ENCODE measurements at regions not wholly inside any gene's neighbourhood (a gene's known extent, or its start where the extent isn't known, plus 50 kb on each side); places are given as distances from the start of the nearest gene placed in this dataset.

GRCh38 chr4:74623041-74623440, 171.3 kb downstream of the BTC start (continued):
- TF ChIP-seq CTCF (CRISPR knock-in tag; IDR thresholded peaks at IDR 0.05) = peak; percentile 71

- DNase-seq (ENCODE audit: low spot score) (peak; percentile 85), FAIRE-seq (no peak), ATAC-seq (peak; percentile 86)
- H3K9ac ChIP-seq (ENCODE audit: insufficient read depth, low read depth, low read length) = peak overlapping the region; percentile 59; the same call in 1 of the 2 replicates
- 35% methylated on average over 5 of the region's 5 CpGs for WGBS (ENCODE audit: low lambda C conversion rate)
- H3K27ac ChIP-seq (ENCODE audit: extremely low read length, insufficient read depth, low read length) = peak overlapping the region; percentile 73
- H2AFZ ChIP-seq (ENCODE audit: low read length) = no peak overlapping the region
- H3K79me2 ChIP-seq (ENCODE audit: insufficient read depth, low read length) = no peaks in the 10 kb centered on the region
- no peak overlapping the region for H3K4me3 ChIP-seq (replicated peaks in 1 of 3; ENCODE audit: insufficient read depth in 1 of 3, low read depth in 2 of 3, low read length in 3 of 3)
- ChIA-PET CTCF (ENCODE audit: low intra/inter-chr PET ratio, low total read pairs) (interaction anchor here (1.9 kb wide), 1 partner anchor 248 kb away, joined by 10 read pairs; no protein-coding TSS in a partner anchor), POLR2A (interaction anchor here (4.9 kb wide), 1 partner anchor 30 kb away, joined by 38 read pairs; no protein-coding TSS in a partner anchor)
- in situ Hi-C loops (cut with HindIII; ENCODE audit: extremely low pct_ligation_motif_present, low pct_unique_long_range_greater_than_20kb) (no loop called here), intact Hi-C loops (cut with micrococcal nuclease; ENCODE audit: unreplicated experiment) (loop anchor here (1.0 kb wide), 1 partner anchor 36 kb away; no protein-coding TSS in a partner anchor)
- H4K20me1 ChIP-seq (ENCODE audit: insufficient read depth, low read length) = no peaks in the 10 kb centered on the region
- H3K4me1 ChIP-seq (ENCODE audit: insufficient read depth, low read length) = peaks cover 54% of the 10 kb centered on the region
- no peaks in the 10 kb centered on the region for H3K36me3 ChIP-seq (replicated peaks in 1 of 2; ENCODE audit: control insufficient read depth in 1 of 2, insufficient read depth in 2 of 2, low read length in 2 of 2)
- H3K27me3 ChIP-seq (ENCODE audit: control insufficient read depth in 1 of 2, insufficient read depth in 2 of 2, low read length in 2 of 2) = no peaks in the 10 kb centered on the region
- BruUV-seq (replicated peaks) = TSS peak; percentile 96
- H3K9me3 ChIP-seq (ENCODE audit: low read length) = no peaks in the 10 kb centered on the region
- H3K4me2 ChIP-seq (ENCODE audit: low read depth, low read length) = no peak overlapping the region; the same call in none of the 2 replicates
- TF ChIP-seq RARA (CRISPR knock-in tag; IDR thresholded peaks at IDR 0.05) (peak; percentile 33; the same call in 1 of the 2 replicates), DNMT1 (CRISPR knock-in tag; IDR thresholded peaks at IDR 0.05) (no peak), FOSL1 (CRISPR knock-in tag; IDR thresholded peaks at IDR 0.05; ENCODE audit: borderline replicate concordance) (peak; percentile 52; the same call in 1 of the 2 replicates), IRF9 (CRISPR knock-in tag; IDR thresholded peaks at IDR 0.05; ENCODE audit: borderline replicate concordance) (no peak), RXRB (CRISPR knock-in tag; IDR thresholded peaks at IDR 0.05; ENCODE audit: borderline replicate concordance) (peak; percentile 77), ETV5 (CRISPR knock-in tag; IDR thresholded peaks at IDR 0.05; ENCODE audit: borderline replicate concordance) (peak; percentile 65; the same call in 1 of the 2 replicates), GPN1 (CRISPR knock-in tag; IDR thresholded peaks at IDR 0.05; ENCODE audit: borderline replicate concordance) (no peak), GATAD2A (CRISPR knock-in tag; IDR thresholded peaks at IDR 0.05) (peak; percentile 43), FOXP1 (IDR thresholded peaks at IDR 0.05) (no peak), FOXP1 (CRISPR knock-in tag; IDR thresholded peaks at IDR 0.05) (0 out of 2 replicates have a peak, but pooled peaks have one; percentile 7), FOSL2 (CRISPR knock-in tag; IDR thresholded peaks at IDR 0.05) (peak; percentile 68), SOX13 (IDR thresholded peaks at IDR 0.05) (no peak), SOX13 (CRISPR knock-in tag; conservative IDR thresholded peaks at IDR 0.05 in 1 of 2, IDR thresholded peaks at IDR 0.05 in 1 of 2) (peak in 1 of 2 experiments; percentile 36; a peak in 1 of 4 replicates), ARID3A (IDR thresholded peaks at IDR 0.05; ENCODE audit: low read depth, low read length) (peak; percentile 80), MED1 (CRISPR knock-in tag; IDR thresholded peaks at IDR 0.05) (peak; percentile 70), POLR2G (IDR thresholded peaks at IDR 0.05; ENCODE audit: low read depth, low read length) (peak; percentile 54; the same call in 1 of the 2 replicates), NFIC (IDR thresholded peaks at IDR 0.05; ENCODE audit: low read length) (peak; percentile 62; the same call in 1 of the 2 replicates)
Observed at GRCh38 chr4:74624351-74625151, 169.8 kb downstream of the BTC start.
